ENCODE measurements at regions not wholly inside any gene's neighbourhood (a gene's known extent, or its start where the extent isn't known, plus 50 kb on each side); places are given as distances from the start of the nearest gene placed in this dataset.
A peak's percentile ranks its signal among the peaks of the same experiment; 100 is the strongest.

DNA sequence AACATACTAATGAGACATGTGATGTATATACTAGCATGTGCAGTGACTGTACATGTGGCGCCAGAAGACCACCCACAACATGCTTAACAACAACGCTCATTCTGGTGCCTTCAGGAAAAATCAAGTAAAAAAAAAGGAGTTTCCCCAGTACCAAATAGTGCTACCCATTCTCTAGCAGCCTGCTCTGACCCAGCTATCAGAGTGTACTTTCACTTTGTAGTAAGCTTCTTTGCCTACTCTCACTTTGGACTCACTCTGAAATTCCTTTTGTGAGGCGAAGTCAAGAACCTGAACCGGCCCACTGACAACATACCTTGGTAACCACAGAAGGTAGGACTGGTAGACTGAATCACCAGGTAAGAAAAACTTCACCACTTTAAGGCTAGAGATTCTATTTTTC is 1100.0 kb downstream of the GRIK2 start:
- no peak overlapping the region for H2AFZ ChIP-seq (ENCODE audit: control insufficient read depth, low read depth, low read length)
- WGBS (ENCODE audit: insufficient coverage, insufficient replicate concordance, low lambda C conversion rate, missing lambda C conversion rate), result 54% methylated on average over 4 of the region's 4 CpGs
- POLR2A ChIA-PET, result no interaction called here
- no peak overlapping the region for H3K9ac ChIP-seq (ENCODE audit: control insufficient read depth, insufficient read depth, low read length)
- peak; percentile 59 for ATAC-seq
- H3K4me3 ChIP-seq, result no peak overlapping the region
- H3K4me2 ChIP-seq (ENCODE audit: control insufficient read depth, insufficient read depth), result no peak overlapping the region
- no peaks in the 10 kb centered on the region for H3K4me1 ChIP-seq (ENCODE audit: control insufficient read depth, insufficient read depth, low read length)
- no peaks in the 10 kb centered on the region for H3K36me3 ChIP-seq (ENCODE audit: control insufficient read depth in 2 of 2, insufficient read depth in 2 of 2, low read length in 1 of 2)
- no peaks in the 10 kb centered on the region for H4K20me1 ChIP-seq (ENCODE audit: control insufficient read depth, insufficient read depth)
- no peak overlapping the region for H3K27ac ChIP-seq (ENCODE audit: control insufficient read depth, insufficient read depth)
- no peaks in the 10 kb centered on the region for H3K9me3 ChIP-seq (replicated peaks; ENCODE audit: control insufficient read depth, insufficient read depth, low read length)
- FAIRE-seq, result no peak
- DNase-seq (ENCODE audit: low read depth, low spot score), result no peak
- CTCF ChIA-PET, result no interaction called here
- in situ Hi-C loops (cut with MboI) (no loop called here), intact Hi-C loops (cut with micrococcal nuclease; ENCODE audit: unreplicated experiment) (no loop called here)
- no peaks in the 10 kb centered on the region for H3K27me3 ChIP-seq (replicated peaks in 1 of 2; ENCODE audit: control insufficient read depth in 2 of 2, insufficient read depth in 2 of 2, low read length in 1 of 2)
- SMC1A ChIA-PET (ENCODE audit: uncharacterized antibody, unreplicated experiment), result interaction anchor here (0.6 to 1.0 kb wide), 2 partner anchors 15 to 183 kb away, joined by 3 read pairs; no protein-coding TSS in a partner anchor
- TF ChIP-seq HDGF (IDR thresholded peaks at IDR 0.05), result no peak
- H3K79me2 ChIP-seq (ENCODE audit: control insufficient read depth, insufficient read depth, low read length), result no peaks in the 10 kb centered on the region
- BruUV-seq (replicated peaks), result no TSS peak
- RAD21 ChIA-PET (ENCODE audit: unreplicated experiment), result no interaction called here

GRCh38 chr6:102488729-102489128 is 1095.2 kb downstream of the GRIK2 start:
- ATAC-seq (no peak), DNase-seq (ENCODE audit: low read depth, low spot score) (no peak), FAIRE-seq (no peak)
- H3K27me3 ChIP-seq (replicated peaks in 1 of 2; ENCODE audit: control insufficient read depth in 2 of 2, insufficient read depth in 2 of 2, low read length in 1 of 2), result no peaks in the 10 kb centered on the region
- ChIA-PET SMC1A (ENCODE audit: uncharacterized antibody, unreplicated experiment) (interaction anchor here (1.4 to 1.5 kb wide), 2 partner anchors 12 to 27 kb away, joined by 4 to 5 read pairs; no protein-coding TSS in a partner anchor), CTCF (interaction anchor here (1.4 kb wide), 1 partner anchor 27 kb away, joined by 3 read pairs; no protein-coding TSS in a partner anchor), POLR2A (no interaction called here), RAD21 (ENCODE audit: unreplicated experiment) (no interaction called here)
- no peak overlapping the region for H3K27ac ChIP-seq (ENCODE audit: control insufficient read depth, insufficient read depth)
- H3K36me3 ChIP-seq (ENCODE audit: control insufficient read depth in 2 of 2, insufficient read depth in 2 of 2, low read length in 1 of 2), result no peaks in the 10 kb centered on the region
- H3K9me3 ChIP-seq (replicated peaks; ENCODE audit: control insufficient read depth, insufficient read depth, low read length), result no peaks in the 10 kb centered on the region
- no peak overlapping the region for H3K9ac ChIP-seq (ENCODE audit: control insufficient read depth, insufficient read depth, low read length)
- WGBS (ENCODE audit: insufficient coverage, insufficient replicate concordance, low lambda C conversion rate, missing lambda C conversion rate), result 13% methylated on average over 2 of the region's 2 CpGs
- BruUV-seq (replicated peaks), result no TSS peak
- H2AFZ ChIP-seq (ENCODE audit: control insufficient read depth, low read depth, low read length), result no peak overlapping the region
- in situ Hi-C loops (cut with MboI), result no loop called here
- no peaks in the 10 kb centered on the region for H4K20me1 ChIP-seq (ENCODE audit: control insufficient read depth, insufficient read depth)
- intact Hi-C loops (cut with micrococcal nuclease; ENCODE audit: unreplicated experiment), result no loop called here
- no peak overlapping the region for H3K4me3 ChIP-seq
- H3K79me2 ChIP-seq (ENCODE audit: control insufficient read depth, insufficient read depth, low read length), result no peaks in the 10 kb centered on the region
- no peaks in the 10 kb centered on the region for H3K4me1 ChIP-seq (ENCODE audit: control insufficient read depth, insufficient read depth, low read length)
- H3K4me2 ChIP-seq (ENCODE audit: control insufficient read depth, insufficient read depth), result no peak overlapping the region
- no peak for TF ChIP-seq GATAD2B (conservative IDR thresholded peaks at IDR 0.05; ENCODE audit: low read depth)
- TF ChIP-seq POLR2AphosphoS2 (IDR thresholded peaks at IDR 0.05; ENCODE audit: low read depth, low read length), result no peak
- TF ChIP-seq, protein P1, sequence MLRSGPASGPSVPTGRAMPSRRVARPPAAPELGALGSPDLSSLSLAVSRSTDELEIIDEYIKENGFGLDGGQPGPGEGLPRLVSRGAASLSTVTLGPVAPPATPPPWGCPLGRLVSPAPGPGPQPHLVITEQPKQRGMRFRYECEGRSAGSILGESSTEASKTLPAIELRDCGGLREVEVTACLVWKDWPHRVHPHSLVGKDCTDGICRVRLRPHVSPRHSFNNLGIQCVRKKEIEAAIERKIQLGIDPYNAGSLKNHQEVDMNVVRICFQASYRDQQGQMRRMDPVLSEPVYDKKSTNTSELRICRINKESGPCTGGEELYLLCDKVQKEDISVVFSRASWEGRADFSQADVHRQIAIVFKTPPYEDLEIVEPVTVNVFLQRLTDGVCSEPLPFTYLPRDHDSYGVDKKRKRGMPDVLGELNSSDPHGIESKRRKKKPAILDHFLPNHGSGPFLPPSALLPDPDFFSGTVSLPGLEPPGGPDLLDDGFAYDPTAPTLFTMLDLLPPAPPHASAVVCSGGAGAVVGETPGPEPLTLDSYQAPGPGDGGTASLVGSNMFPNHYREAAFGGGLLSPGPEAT (IDR thresholded peaks at IDR 0.05; ENCODE audit: low read depth), result no peak
- TF ChIP-seq RELA (IDR thresholded peaks at IDR 0.05; ENCODE audit: borderline replicate concordance, partially characterized antibody), result no peak
- TF ChIP-seq JUNB (IDR thresholded peaks at IDR 0.05), result no peak
- TF ChIP-seq, protein P2, sequence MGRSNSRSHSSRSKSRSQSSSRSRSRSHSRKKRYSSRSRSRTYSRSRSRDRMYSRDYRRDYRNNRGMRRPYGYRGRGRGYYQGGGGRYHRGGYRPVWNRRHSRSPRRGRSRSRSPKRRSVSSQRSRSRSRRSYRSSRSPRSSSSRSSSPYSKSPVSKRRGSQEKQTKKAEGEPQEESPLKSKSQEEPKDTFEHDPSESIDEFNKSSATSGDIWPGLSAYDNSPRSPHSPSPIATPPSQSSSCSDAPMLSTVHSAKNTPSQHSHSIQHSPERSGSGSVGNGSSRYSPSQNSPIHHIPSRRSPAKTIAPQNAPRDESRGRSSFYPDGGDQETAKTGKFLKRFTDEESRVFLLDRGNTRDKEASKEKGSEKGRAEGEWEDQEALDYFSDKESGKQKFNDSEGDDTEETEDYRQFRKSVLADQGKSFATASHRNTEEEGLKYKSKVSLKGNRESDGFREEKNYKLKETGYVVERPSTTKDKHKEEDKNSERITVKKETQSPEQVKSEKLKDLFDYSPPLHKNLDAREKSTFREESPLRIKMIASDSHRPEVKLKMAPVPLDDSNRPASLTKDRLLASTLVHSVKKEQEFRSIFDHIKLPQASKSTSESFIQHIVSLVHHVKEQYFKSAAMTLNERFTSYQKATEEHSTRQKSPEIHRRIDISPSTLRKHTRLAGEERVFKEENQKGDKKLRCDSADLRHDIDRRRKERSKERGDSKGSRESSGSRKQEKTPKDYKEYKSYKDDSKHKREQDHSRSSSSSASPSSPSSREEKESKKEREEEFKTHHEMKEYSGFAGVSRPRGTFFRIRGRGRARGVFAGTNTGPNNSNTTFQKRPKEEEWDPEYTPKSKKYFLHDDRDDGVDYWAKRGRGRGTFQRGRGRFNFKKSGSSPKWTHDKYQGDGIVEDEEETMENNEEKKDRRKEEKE (IDR thresholded peaks at IDR 0.05), result no peak
- TF ChIP-seq CUX1 (IDR thresholded peaks at IDR 0.05; ENCODE audit: insufficient replicate concordance, low read depth, low read length), result no peak
